H1 (cell line): ENCODE measurements at regions not wholly inside any gene's neighbourhood (a gene's known extent, or its start where the extent isn't known, plus 50 kb on each side); places are given as distances from the start of the nearest gene placed in this dataset.

Experiments
- CHD2 ChIP-seq: IDR thresholded peaks from 2 replicates; pipeline ENCODE4 v1.6.1; 2012; ENCODE audit warnings: low read length, improper control_type of control experiment
- CTCF ChIP-seq, 3 experiments: IDR thresholded peaks; 1 replicate in 2 of 3; 2 replicates in 1 of 3; pipeline versions ENCODE4 v1.5.1 to v1.6.1; 2011; ENCODE audit warnings: low read length in 3 of 3, mild to moderate bottlenecking in 3 of 3, inconsistent platforms in 2 of 3, low read depth in 1 of 3, moderate library complexity in 1 of 3; ENCODE audit not compliant: insufficient read depth in 1 of 3; ENCODE audit errors: control extremely low read depth in 1 of 3
- JUN ChIP-seq: IDR thresholded peaks from 2 replicates; pipeline ENCODE4 v1.6.1; 2011; ENCODE audit warnings: low read depth, mild to moderate bottlenecking, improper control_type of control experiment, low read length
- POLR2A ChIP-seq, 2 experiments: IDR thresholded peaks; 1 replicate in 1 of 2; 2 replicates in 1 of 2; pipeline ENCODE4 v1.6.1; 2011; ENCODE audit warnings: low read depth in 2 of 2, low read length in 2 of 2, mild to moderate bottlenecking in 2 of 2; ENCODE audit errors: control extremely low read depth in 1 of 2
- POU5F1 ChIP-seq: IDR thresholded peaks from 2 replicates; pipeline ENCODE4 v1.6.1; 2011; ENCODE audit warnings: low read depth, mild to moderate bottlenecking, low read length, moderate library complexity
- SP4 ChIP-seq: IDR thresholded peaks from 2 replicates; pipeline ENCODE4 v1.6.1; 2012; ENCODE audit warnings: low read length, inconsistent platforms
- SRF ChIP-seq: IDR thresholded peaks from 2 replicates; pipeline ENCODE4 v1.6.1; 2011; ENCODE audit warnings: mild to moderate bottlenecking, low read depth, low read length, moderate library complexity
- TAF7 ChIP-seq: optimal IDR thresholded peaks from 2 replicates; pipeline ENCODE3; 2011; ENCODE audit warnings: low read depth, mild to moderate bottlenecking, inconsistent platforms, low read length, moderate library complexity, borderline replicate concordance
- TF ChIP-seq, protein P1 (sequence below): IDR thresholded peaks from 2 replicates; pipeline ENCODE4 v1.6.1; 2012; ENCODE audit warnings: inconsistent platforms

DNA sequence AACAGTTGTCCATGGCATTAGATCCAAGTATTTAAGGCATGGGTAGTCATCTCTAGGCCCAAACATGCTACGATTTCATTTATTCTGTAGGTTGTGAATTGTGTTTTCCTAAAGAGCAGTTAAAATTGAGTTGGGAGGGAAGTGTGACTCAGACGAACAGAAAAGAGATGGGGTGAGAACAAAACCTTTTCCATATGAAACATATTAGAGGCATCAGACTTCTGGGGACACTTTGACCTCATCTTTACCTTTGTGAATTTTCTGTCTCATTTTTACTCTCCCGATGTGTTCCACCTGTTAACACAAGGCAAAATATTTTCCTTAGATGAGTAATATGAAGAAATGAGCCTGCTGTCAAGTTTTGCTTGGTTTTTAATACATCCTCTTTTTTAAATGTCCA lies 181.3 kb downstream of the ESM1 start:
- TF ChIP-seq JUN: no peak
- no peak for TF ChIP-seq POLR2A (IDR thresholded peaks at IDR 0.05; ENCODE audit: control extremely low read depth in 1 of 2, low read depth in 2 of 2, low read length in 2 of 2)
- no peak for TF ChIP-seq CTCF (IDR thresholded peaks at IDR 0.05; ENCODE audit: control extremely low read depth in 1 of 3, insufficient read depth in 1 of 3, low read depth in 1 of 3, low read length in 3 of 3)
- no peak for TF ChIP-seq POU5F1
- no peak for TF ChIP-seq SP4
- TF ChIP-seq, protein P1, sequence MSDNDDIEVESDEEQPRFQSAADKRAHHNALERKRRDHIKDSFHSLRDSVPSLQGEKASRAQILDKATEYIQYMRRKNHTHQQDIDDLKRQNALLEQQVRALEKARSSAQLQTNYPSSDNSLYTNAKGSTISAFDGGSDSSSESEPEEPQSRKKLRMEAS: no peak
- no peak for TF ChIP-seq TAF7
- no peak for TF ChIP-seq SRF
- no peak for TF ChIP-seq CHD2
